Esophagus (tissue), 2 donors: ENCODE measurements at regions not wholly inside any gene's neighbourhood (a gene's known extent, or its start where the extent isn't known, plus 50 kb on each side); places are given as distances from the start of the nearest gene placed in this dataset.
"Not testable (repeated sequence)": the region's sequence is repeated elsewhere in the genome, so short reads cannot be mapped to it uniquely, and the experiment has no call there.

Experiments used
- H3K27ac ChIP-seq, 2 donors: one replicate each; pipeline ENCODE4 v1.5.1; 2013; ENCODE audit warnings: low read depth in 2 of 2, mild to moderate bottlenecking in 2 of 2, inconsistent platforms in 1 of 2, low read length in 1 of 2, moderate library complexity in 1 of 2
- H3K27me3 ChIP-seq, 2 donors: one replicate each; pipeline ENCODE4 v1.6.1; 2013; ENCODE audit warnings: low read length in 2 of 2, control low read depth in 1 of 2, mild to moderate bottlenecking in 1 of 2; ENCODE audit not compliant: insufficient read depth in 2 of 2, control insufficient read depth in 1 of 2
- H3K36me3 ChIP-seq, 2 donors: one replicate each; pipeline ENCODE4 v1.6.1; 2013; ENCODE audit warnings: low read length in 1 of 2; ENCODE audit not compliant: control insufficient read depth in 2 of 2, insufficient read depth in 2 of 2
- H3K4me1 ChIP-seq, 2 donors: one replicate each; pipeline ENCODE4 v1.6.1; 2013; ENCODE audit warnings: low read length in 1 of 2; ENCODE audit not compliant: control insufficient read depth in 2 of 2, insufficient read depth in 2 of 2
- H3K4me3 ChIP-seq, 2 donors: one replicate each; pipeline ENCODE4 v1.5.1; 2013; ENCODE audit warnings: low read length in 2 of 2, mild to moderate bottlenecking in 2 of 2, low read depth in 1 of 2, moderate library complexity in 1 of 2
- H3K9me3 ChIP-seq, 2 donors: one replicate each; pipeline ENCODE4 v1.6.1; 2013; ENCODE audit warnings: mild to moderate bottlenecking in 2 of 2, low read depth in 1 of 2, low read length in 1 of 2, moderate library complexity in 1 of 2; ENCODE audit not compliant: control insufficient read depth in 2 of 2, insufficient read depth in 1 of 2
- WGBS, 2 donors: extraction: QIAGEN DNeasy Blood & Tissue Kit; methylation state at CpG; one replicate each; pipeline ENCODE4 v1.1.7; 2013; 5-methylcytosine and 5-hydroxymethylcytosine counted together
- donor health status: healthy with polysubstance abuse.
- donor health status: Bipolar disorder and iron deficiency.

- Histone ChIP-seq H3K27me3 (no peaks in the 10 kb centered on the region), H3K9me3 (no peaks in the 10 kb centered on the region), H3K27ac (no peak overlapping the region), H3K4me3 (no peak overlapping the region), H3K4me1 (peaks cover 0 to 3% of the 10 kb centered on the region in 2 donors), H3K36me3 (no peaks in the 10 kb centered on the region)
- 79 to 87% methylated on average over 9 of the region's 9 CpGs for WGBS, 2 donors
Observed at GRCh38 chr2:106270471-106270891, 76.4 kb upstream of the UXS1 start.

GRCh38 chr2:106269591-106270291, 75.6 kb upstream of the UXS1 start:
- WGBS, 2 donors = 9% methylated on average over 43 to 44 of the region's 44 CpGs
- peaks cover 0 to 3% of the 10 kb centered on the region in 2 donors for H3K4me1 ChIP-seq
- H3K4me3 ChIP-seq = peak overlapping the region in 1 of 2 donors; percentile 9
- H3K27ac ChIP-seq = no peak overlapping the region
- no peaks in the 10 kb centered on the region for H3K27me3 ChIP-seq
- no peaks in the 10 kb centered on the region for H3K9me3 ChIP-seq
- H3K36me3 ChIP-seq = no peaks in the 10 kb centered on the region

GRCh38 chr2:106267997-106268396, 73.9 kb upstream of the UXS1 start:
- H3K27ac ChIP-seq = no peak overlapping the region
- WGBS, 2 donors = 70 to 73% methylated on average over 4 of the region's 4 CpGs
- H3K27me3 ChIP-seq = no peaks in the 10 kb centered on the region
- peaks cover 0 to 3% of the 10 kb centered on the region in 2 donors for H3K4me1 ChIP-seq
- H3K9me3 ChIP-seq = no peaks in the 10 kb centered on the region
- H3K36me3 ChIP-seq = no peaks in the 10 kb centered on the region
- no peak overlapping the region for H3K4me3 ChIP-seq

GRCh38 chr2:106261871-106262321, 67.8 kb upstream of the UXS1 start:
- Histone ChIP-seq H3K36me3 (no peaks in the 10 kb centered on the region), H3K27ac (no peak overlapping the region), H3K4me3 (no peak overlapping the region), H3K4me1 (no peaks in the 10 kb centered on the region), H3K27me3 (no peaks in the 10 kb centered on the region), H3K9me3 (no peaks in the 10 kb centered on the region)
- WGBS, 2 donors = 43 to 52% methylated on average over 6 of the region's 6 CpGs

- H3K36me3 ChIP-seq, H3K27me3 ChIP-seq, H3K27ac ChIP-seq, H3K4me1 ChIP-seq, H3K4me3 ChIP-seq, H3K9me3 ChIP-seq: not testable (repeated sequence)
- 91 to 94% methylated on average over 7 of the region's 7 CpGs for WGBS, 2 donors
Observed at GRCh38 chr2:106258859-106259258, 64.8 kb upstream of the UXS1 start.

GRCh38 chr2:106257830-106258229, 63.7 kb upstream of the UXS1 start:
- H3K27me3 ChIP-seq = no peaks in the 10 kb centered on the region
- H3K27ac ChIP-seq = no peak overlapping the region
- H3K4me1 ChIP-seq = no peaks in the 10 kb centered on the region
- H3K9me3 ChIP-seq = no peaks in the 10 kb centered on the region
- no peak overlapping the region for H3K4me3 ChIP-seq
- no peaks in the 10 kb centered on the region for H3K36me3 ChIP-seq
- WGBS, 2 donors = 86 to 92% methylated on average over 3 of the region's 3 CpGs

- no peaks in the 10 kb centered on the region for H3K9me3 ChIP-seq
Observed at GRCh38 chr2:106257135-106257534, 63.0 kb upstream of the UXS1 start.

GRCh38 chr2:106249157-106249828, 55.2 kb upstream of the UXS1 start:
- not testable (repeated sequence) for H3K4me1 ChIP-seq, H3K36me3 ChIP-seq, H3K9me3 ChIP-seq, H3K4me3 ChIP-seq, H3K27me3 ChIP-seq, H3K27ac ChIP-seq
- 62 to 76% methylated on average over 3 of the region's 3 CpGs for WGBS, 2 donors

More at GRCh38 chr2:106257135-106257534, 63.0 kb upstream of the UXS1 start:
- no peaks in the 10 kb centered on the region for H3K4me1 ChIP-seq
- H3K4me3 ChIP-seq = no peak overlapping the region
- no peaks in the 10 kb centered on the region for H3K27me3 ChIP-seq
- H3K27ac ChIP-seq = no peak overlapping the region
- WGBS, 2 donors = 92 to 94% methylated on average over 5 of the region's 5 CpGs
- H3K36me3 ChIP-seq = no peaks in the 10 kb centered on the region

GRCh38 chr2:106248548-106249151, 54.5 kb upstream of the UXS1 start:
- not testable (repeated sequence) for H3K9me3 ChIP-seq, H3K27ac ChIP-seq, H3K4me1 ChIP-seq, H3K27me3 ChIP-seq, H3K4me3 ChIP-seq, H3K36me3 ChIP-seq
- 64 to 66% methylated on average over 5 of the region's 6 CpGs for WGBS, 2 donors
